Neural cell (in vitro differentiated cells): ENCODE measurements at regions not wholly inside any gene's neighbourhood (a gene's known extent, or its start where the extent isn't known, plus 50 kb on each side); places are given as distances from the start of the nearest gene placed in this dataset.

Source experiments
- H2AFZ ChIP-seq: fragments of 200-600, 300-800 bp; sonication (generic), shearing (Covaris generic); 2 replicates; pipeline ENCODE4 v1.6.0; 2014; ENCODE audit warnings: low read depth, mild to moderate bottlenecking, antibody characterized with exemption, low read length, moderate library complexity
- H3F3A ChIP-seq: fragments of 200-600 bp; shearing (Covaris generic); 2 replicates; pipeline ENCODE4 v1.6.1; 2016; ENCODE audit warnings: mild to moderate bottlenecking, moderate library complexity, mixed read lengths, antibody characterized with exemption, low read length; ENCODE audit not compliant: insufficient read depth, poor library complexity, severe bottlenecking
- H3K27ac ChIP-seq: fragments of 200-600, 300-800 bp; sonication (generic), shearing (Covaris generic); 2 replicates; pipeline ENCODE4 v1.5.1; 2014; ENCODE audit warnings: mild to moderate bottlenecking, low read length, moderate library complexity
- H3K27me3 ChIP-seq: fragments of 300-800, 200-600 bp; sonication (generic), shearing (Covaris generic); 2 replicates; pipeline ENCODE4 v1.6.0; 2014; ENCODE audit warnings: mild to moderate bottlenecking, low read depth, low read length, moderate library complexity; ENCODE audit not compliant: insufficient read depth
- H3K36me3 ChIP-seq: fragments of 300-800, 200-600 bp; sonication (generic), shearing (Covaris generic); 2 replicates; pipeline ENCODE4 v1.5.1; 2014; ENCODE audit warnings: mild to moderate bottlenecking, antibody characterized with exemption, low read length, moderate library complexity; ENCODE audit not compliant: insufficient read depth
- H3K4me2 ChIP-seq: fragments of 300-800, 200-600 bp; sonication (generic), shearing (Covaris generic); 2 replicates; pipeline ENCODE4 v1.6.0; 2014; ENCODE audit warnings: mild to moderate bottlenecking, low read length
- H3K4me3 ChIP-seq: fragments of 300-800, 200-600 bp; sonication (generic), shearing (Covaris generic); 2 replicates; pipeline ENCODE4 v1.5.1; 2014; ENCODE audit warnings: mild to moderate bottlenecking, low read length, moderate library complexity
- H3K79me2 ChIP-seq: fragments of 200-600 bp; shearing (Covaris generic); replicated peaks from 2 replicates; pipeline ENCODE4 v1.6.0; 2014; ENCODE audit warnings: mild to moderate bottlenecking, low read length, moderate library complexity; ENCODE audit not compliant: insufficient read depth
- H3K9ac ChIP-seq: fragments of 300-800, 200-600 bp; sonication (generic), shearing (Covaris generic); 2 replicates; pipeline ENCODE4 v1.6.1; 2016; ENCODE audit warnings: mild to moderate bottlenecking, low read length, mixed read lengths
- H3K9me2 ChIP-seq: fragments of 200-600 bp; shearing (Covaris generic); 2 replicates; pipeline ENCODE4 v1.6.1; 2016; ENCODE audit warnings: mild to moderate bottlenecking, low read length, mixed read lengths; ENCODE audit not compliant: insufficient read depth
- H3K9me3 ChIP-seq: fragments of 200-600, 300-800 bp; sonication (generic), shearing (Covaris generic); 2 replicates; pipeline ENCODE4 v1.6.1; 2016; ENCODE audit warnings: mild to moderate bottlenecking, mixed run types, low read length, moderate library complexity, mixed read lengths
- H4K20me1 ChIP-seq: fragments of 200-600 bp; shearing (Covaris generic); 2 replicates; pipeline ENCODE4 v1.6.1; 2016; ENCODE audit warnings: mild to moderate bottlenecking, mixed run types; ENCODE audit not compliant: insufficient read depth
- EP300 ChIP-seq: fragments of 450-650 bp; conservative IDR thresholded peaks from 2 replicates; pipeline ENCODE4 v1.6.1; 2014; ENCODE audit warnings: antibody characterized with exemption, mild to moderate bottlenecking, moderate library complexity; ENCODE audit not compliant: poor library complexity, severe bottlenecking
- EZH2 ChIP-seq: fragments of 200-600, 300-800 bp; shearing (Covaris generic), sonication (generic); IDR thresholded peaks from 2 replicates; pipeline ENCODE4 v1.6.1; 2014; ENCODE audit warnings: antibody characterized with exemption, low read length, borderline replicate concordance, mild to moderate bottlenecking; ENCODE audit not compliant: insufficient read depth, poor library complexity, severe bottlenecking
- MXI1 ChIP-seq: fragments of 450-650 bp; conservative IDR thresholded peaks from 2 replicates; pipeline ENCODE4 v1.6.1; 2014; ENCODE audit warnings: antibody characterized with exemption, mild to moderate bottlenecking; ENCODE audit not compliant: poor library complexity, severe bottlenecking
- POLR2AphosphoS5 ChIP-seq: IDR thresholded peaks from 2 replicates; pipeline ENCODE4 v1.6.1; 2012
- RAD21 ChIP-seq: fragments of 450-650 bp; conservative IDR thresholded peaks from 2 replicates; pipeline ENCODE4 v1.6.1; 2014; ENCODE audit warnings: antibody characterized with exemption, mild to moderate bottlenecking, moderate library complexity
- REST ChIP-seq: IDR thresholded peaks from 2 replicates; pipeline ENCODE4 v1.6.1; 2012; ENCODE audit warnings: borderline replicate concordance
- SMC3 ChIP-seq: fragments of 450-650 bp; conservative IDR thresholded peaks from 2 replicates; pipeline ENCODE4 v1.6.1; 2014; ENCODE audit warnings: antibody characterized with exemption, mild to moderate bottlenecking, moderate library complexity; ENCODE audit not compliant: poor library complexity

- Histone ChIP-seq H3K4me3 (no peak overlapping the region), H4K20me1 (no peaks in the 10 kb centered on the region), H2AFZ (no peak overlapping the region), H3F3A (no peaks in the 10 kb centered on the region), H3K9me3 (no peaks in the 10 kb centered on the region), H3K36me3 (no peaks in the 10 kb centered on the region), H3K4me2 (no peak overlapping the region), H3K79me2 (no peaks in the 10 kb centered on the region), H3K27me3 (no peaks in the 10 kb centered on the region), H3K9ac (no peak overlapping the region), H3K27ac (no peak overlapping the region), H3K9me2 (no peaks in the 10 kb centered on the region)
- TF ChIP-seq EP300: no peak
- no peak for TF ChIP-seq SMC3
- TF ChIP-seq RAD21: no peak
- TF ChIP-seq EZH2: no peak
- TF ChIP-seq POLR2AphosphoS5: no peak
- TF ChIP-seq MXI1: no peak
- no peak for TF ChIP-seq REST
These were observed 116.6 kb upstream of the PROKR2 start for GRCh38 chr20:5433352-5433751.

GRCh38 chr20:5432030-5432429, 115.3 kb upstream of the PROKR2 start:
- H3K4me2 ChIP-seq: no peak overlapping the region
- H2AFZ ChIP-seq: no peak overlapping the region
- no peaks in the 10 kb centered on the region for H4K20me1 ChIP-seq
- TF ChIP-seq MXI1: no peak
- no peaks in the 10 kb centered on the region for H3K9me3 ChIP-seq
- no peaks in the 10 kb centered on the region for H3K9me2 ChIP-seq
- H3K27ac ChIP-seq: no peak overlapping the region
- H3K27me3 ChIP-seq: no peaks in the 10 kb centered on the region
- H3K9ac ChIP-seq: no peak overlapping the region
- H3K79me2 ChIP-seq: no peaks in the 10 kb centered on the region
- H3F3A ChIP-seq: no peaks in the 10 kb centered on the region
- no peak overlapping the region for H3K4me3 ChIP-seq
- H3K36me3 ChIP-seq: no peaks in the 10 kb centered on the region

- H3K27me3 ChIP-seq: no peaks in the 10 kb centered on the region
- no peaks in the 10 kb centered on the region for H3K9me3 ChIP-seq
- no peaks in the 10 kb centered on the region for H3K79me2 ChIP-seq
- TF ChIP-seq MXI1: no peak
- no peak for TF ChIP-seq EP300
- no peak for TF ChIP-seq REST
- H2AFZ ChIP-seq: no peak overlapping the region
- no peaks in the 10 kb centered on the region for H4K20me1 ChIP-seq
- no peaks in the 10 kb centered on the region for H3K36me3 ChIP-seq
- no peak overlapping the region for H3K27ac ChIP-seq
- no peaks in the 10 kb centered on the region for H3K9me2 ChIP-seq
- no peak overlapping the region for H3K4me3 ChIP-seq
- H3F3A ChIP-seq: no peaks in the 10 kb centered on the region
- no peak overlapping the region for H3K9ac ChIP-seq
- no peak overlapping the region for H3K4me2 ChIP-seq
These were observed 113.9 kb upstream of the PROKR2 start for GRCh38 chr20:5430670-5431069.
